ENCODE measurements at regions not wholly inside any gene's neighbourhood (a gene's known extent, or its start where the extent isn't known, plus 50 kb on each side); places are given as distances from the start of the nearest gene placed in this dataset.

DNA sequence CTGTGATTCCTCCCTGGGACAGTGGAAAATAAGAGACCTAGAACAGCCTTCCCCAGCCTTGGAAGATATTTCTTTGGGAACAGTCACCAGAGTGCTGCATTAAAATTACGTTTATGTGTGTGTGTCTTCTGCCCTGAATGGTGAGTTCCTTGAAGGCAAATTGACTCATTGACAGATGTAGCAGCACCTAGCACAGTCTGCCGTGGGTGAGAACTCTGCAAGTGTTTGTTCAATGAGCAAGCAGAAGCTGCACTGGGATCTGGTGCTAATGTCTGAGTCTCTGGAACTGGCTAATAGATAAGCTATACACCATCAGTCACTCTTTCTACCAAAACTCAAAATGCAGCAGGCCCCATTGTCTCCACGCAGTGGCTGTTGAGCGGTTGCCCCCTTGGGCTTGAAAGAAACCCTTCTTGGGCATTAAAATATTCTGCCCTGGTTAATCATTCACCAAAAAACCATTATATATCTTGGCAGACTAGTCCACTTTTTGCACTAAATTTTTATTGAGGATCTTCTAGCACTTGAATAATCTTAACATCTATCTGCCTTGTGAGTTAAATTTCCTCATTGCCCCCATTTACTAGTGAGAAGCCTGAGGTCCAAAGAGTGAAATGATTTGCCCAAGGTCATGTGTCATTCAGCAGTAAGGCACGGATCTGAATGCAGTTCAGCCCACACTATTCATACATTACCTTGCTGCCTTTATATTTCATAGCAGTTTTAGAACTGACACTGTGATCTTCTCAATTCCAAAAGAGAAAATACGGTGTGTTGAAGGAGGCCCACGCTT lies 87.8 kb upstream of the GALNT18 start:
- no peak for DNase-seq (ENCODE audit: low read depth)
- TF ChIP-seq, protein P1, sequence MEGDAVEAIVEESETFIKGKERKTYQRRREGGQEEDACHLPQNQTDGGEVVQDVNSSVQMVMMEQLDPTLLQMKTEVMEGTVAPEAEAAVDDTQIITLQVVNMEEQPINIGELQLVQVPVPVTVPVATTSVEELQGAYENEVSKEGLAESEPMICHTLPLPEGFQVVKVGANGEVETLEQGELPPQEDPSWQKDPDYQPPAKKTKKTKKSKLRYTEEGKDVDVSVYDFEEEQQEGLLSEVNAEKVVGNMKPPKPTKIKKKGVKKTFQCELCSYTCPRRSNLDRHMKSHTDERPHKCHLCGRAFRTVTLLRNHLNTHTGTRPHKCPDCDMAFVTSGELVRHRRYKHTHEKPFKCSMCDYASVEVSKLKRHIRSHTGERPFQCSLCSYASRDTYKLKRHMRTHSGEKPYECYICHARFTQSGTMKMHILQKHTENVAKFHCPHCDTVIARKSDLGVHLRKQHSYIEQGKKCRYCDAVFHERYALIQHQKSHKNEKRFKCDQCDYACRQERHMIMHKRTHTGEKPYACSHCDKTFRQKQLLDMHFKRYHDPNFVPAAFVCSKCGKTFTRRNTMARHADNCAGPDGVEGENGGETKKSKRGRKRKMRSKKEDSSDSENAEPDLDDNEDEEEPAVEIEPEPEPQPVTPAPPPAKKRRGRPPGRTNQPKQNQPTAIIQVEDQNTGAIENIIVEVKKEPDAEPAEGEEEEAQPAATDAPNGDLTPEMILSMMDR (IDR thresholded peaks at IDR 0.05; ENCODE audit: insufficient read depth, low read depth, low read length): no peak
- no peak overlapping the region for H3K4me3 ChIP-seq (ENCODE audit: low read depth, low read length)

DNA sequence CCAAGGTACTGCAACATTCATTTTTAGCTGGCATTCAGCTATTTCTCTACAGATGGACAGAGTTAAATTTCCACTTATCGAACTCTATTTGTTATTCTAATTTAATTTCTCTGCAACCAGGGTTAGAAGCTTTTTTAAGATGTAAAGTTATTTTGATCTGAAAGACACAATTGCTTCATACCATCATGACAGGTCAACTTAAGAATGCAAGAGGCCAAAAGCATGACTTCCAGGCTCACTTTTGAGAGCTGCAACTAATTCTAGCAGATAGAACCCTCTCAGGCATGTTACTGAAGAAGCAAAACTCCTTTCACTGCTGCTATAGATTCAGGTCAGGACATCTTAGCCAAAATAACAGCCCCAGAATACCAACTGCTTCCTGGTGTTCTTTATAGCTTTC lies 86.5 kb upstream of the GALNT18 start:
- no peak for DNase-seq (ENCODE audit: low read depth)
- TF ChIP-seq, protein P1 (IDR thresholded peaks at IDR 0.05; ENCODE audit: insufficient read depth, low read depth, low read length): no peak
- H3K4me3 ChIP-seq (ENCODE audit: low read depth, low read length): no peak overlapping the region

- H3K4me3 ChIP-seq (ENCODE audit: low read depth, low read length): no peak overlapping the region
- TF ChIP-seq, protein P1 (IDR thresholded peaks at IDR 0.05; ENCODE audit: insufficient read depth, low read depth, low read length): no peak
- DNase-seq (ENCODE audit: low read depth): no peak
Measured at GRCh38 chr11:11706028-11706427, 84.2 kb upstream of the GALNT18 start.

GRCh38 chr11:11703885-11704284 lies 82.1 kb upstream of the GALNT18 start:
- H3K4me3 ChIP-seq (ENCODE audit: low read depth, low read length): no peak overlapping the region
- TF ChIP-seq, protein P1 (IDR thresholded peaks at IDR 0.05; ENCODE audit: insufficient read depth, low read depth, low read length): no peak
- no peak for DNase-seq (ENCODE audit: low read depth)

DNA sequence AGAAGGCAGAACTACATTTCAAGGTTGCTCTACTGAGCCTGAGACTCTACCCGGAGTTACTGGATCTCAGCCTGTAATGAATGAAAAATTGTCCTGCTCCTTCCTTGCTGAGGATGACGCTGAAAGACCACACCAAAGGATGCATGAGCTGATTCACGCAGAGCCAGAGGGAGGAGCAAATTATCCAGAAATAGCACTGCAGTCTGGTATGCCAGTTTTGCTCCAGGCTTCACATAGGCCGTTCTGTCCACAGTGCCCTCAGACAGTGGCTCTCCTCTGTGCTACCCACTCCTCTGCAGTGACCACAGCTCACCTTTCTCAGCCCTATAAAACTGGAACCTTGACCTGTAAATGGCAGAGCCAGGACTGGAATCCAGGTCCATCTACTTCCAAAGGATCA lies 79.3 kb upstream of the GALNT18 start:
- no peak for DNase-seq (ENCODE audit: low read depth)
- H3K4me3 ChIP-seq (ENCODE audit: low read depth, low read length): no peak overlapping the region
- TF ChIP-seq, protein P1 (IDR thresholded peaks at IDR 0.05; ENCODE audit: insufficient read depth, low read depth, low read length): no peak

DNA sequence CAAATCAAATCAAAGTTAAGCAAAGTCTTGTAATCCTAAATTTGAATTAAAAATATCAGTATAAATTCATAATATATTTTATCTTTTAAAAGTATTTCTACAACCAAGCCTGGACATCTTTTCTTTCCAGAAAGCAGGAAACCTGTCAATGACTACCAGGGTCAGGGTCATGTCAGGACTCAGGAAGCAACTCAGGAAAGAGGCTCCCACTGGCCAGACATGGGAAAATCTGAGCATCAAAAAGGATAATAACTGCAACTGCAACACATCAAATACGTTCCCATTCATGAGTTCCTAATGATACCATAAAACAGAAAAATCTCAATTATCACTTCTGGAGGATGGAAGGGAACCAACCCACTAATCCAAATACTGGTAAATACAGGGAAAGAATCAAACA lies 76.0 kb upstream of the GALNT18 start:
- no peak overlapping the region for H3K4me3 ChIP-seq (ENCODE audit: low read depth, low read length)
- no peak for DNase-seq (ENCODE audit: low read depth)
- TF ChIP-seq, protein P1 (IDR thresholded peaks at IDR 0.05; ENCODE audit: insufficient read depth, low read depth, low read length): no peak

Measured in fibroblast of villous mesenchyme (primary cell).